ENCODE measurements at regions not wholly inside any gene's neighbourhood (a gene's known extent, or its start where the extent isn't known, plus 50 kb on each side); places are given as distances from the start of the nearest gene placed in this dataset.

GRCh38 chr2:105592288-105592687 is 152.4 kb upstream of the NCK2 start:
- DNase-seq: no peak

- no peak for DNase-seq
Observed at GRCh38 chr2:105590780-105591660, 153.7 kb upstream of the NCK2 start.

GRCh38 chr2:105588581-105588980 is 156.1 kb upstream of the NCK2 start:
- DNase-seq: no peak

GRCh38 chr2:105587637-105588036 is 157.1 kb upstream of the NCK2 start:
- DNase-seq: no peak

GRCh38 chr2:105584435-105585010 is 160.2 kb upstream of the NCK2 start:
- no peak for DNase-seq

GRCh38 chr2:105582952-105583660 is 161.6 kb upstream of the NCK2 start:
- DNase-seq: no peak

GRCh38 chr2:105581555-105581944 is 163.2 kb upstream of the NCK2 start:
- DNase-seq: no peak

GRCh38 chr2:105580870-105581554 is 163.7 kb upstream of the NCK2 start:
- DNase-seq: no peak

GRCh38 chr2:105580216-105580615 is 164.5 kb upstream of the NCK2 start:
- DNase-seq: no peak

GRCh38 chr2:105578166-105578565 is 166.5 kb upstream of the NCK2 start:
- no peak for DNase-seq

GRCh38 chr2:105577762-105578161 is 166.9 kb upstream of the NCK2 start:
- no peak for DNase-seq

- DNase-seq: peak; percentile 40
Observed at GRCh38 chr2:105576440-105577241, 168.1 kb upstream of the NCK2 start.

- DNase-seq: no peak
Observed at GRCh38 chr2:105576050-105576439, 168.7 kb upstream of the NCK2 start.

GRCh38 chr2:105575499-105576025 is 169.2 kb upstream of the NCK2 start:
- DNase-seq: no peak

GRCh38 chr2:105574796-105575344 is 169.8 kb upstream of the NCK2 start:
- no peak for DNase-seq

- DNase-seq: no peak
Observed at GRCh38 chr2:105573910-105574655, 170.6 kb upstream of the NCK2 start.

GRCh38 chr2:105573490-105573889 is 171.2 kb upstream of the NCK2 start:
- DNase-seq: no peak

GRCh38 chr2:105571445-105571987 is 172.7 kb upstream of the FHL2 start:
- DNase-seq: no peak

- no peak for DNase-seq
Observed at GRCh38 chr2:105570757-105571156, 171.9 kb upstream of the FHL2 start.

GRCh38 chr2:105570326-105570725 is 171.5 kb upstream of the FHL2 start:
- DNase-seq: no peak

GRCh38 chr2:105569606-105570005 is 170.8 kb upstream of the FHL2 start:
- DNase-seq: no peak
